OCI-LY1 (cell line): ENCODE measurements at regions not wholly inside any gene's neighbourhood (a gene's known extent, or its start where the extent isn't known, plus 50 kb on each side); places are given as distances from the start of the nearest gene placed in this dataset.

Source experiments
- EZH2 ChIP-seq: fragments of 200-600 bp; sonication (generic), shearing (Covaris generic); IDR thresholded peaks from 2 replicates; pipeline ENCODE4 v1.8.0; 2017; ENCODE audit warnings: borderline replicate concordance, mixed run types, mild to moderate bottlenecking, antibody characterized with exemption, low read length, moderate library complexity, mixed read lengths
- TF ChIP-seq, protein P1 (sequence below): fragments of 200-600 bp; sonication (generic), shearing (Covaris generic); IDR thresholded peaks from 2 replicates; pipeline ENCODE4 v1.5.1; 2017; ENCODE audit warnings: mild to moderate bottlenecking, antibody characterized with exemption, low read length, moderate library complexity, mixed read lengths

DNA sequence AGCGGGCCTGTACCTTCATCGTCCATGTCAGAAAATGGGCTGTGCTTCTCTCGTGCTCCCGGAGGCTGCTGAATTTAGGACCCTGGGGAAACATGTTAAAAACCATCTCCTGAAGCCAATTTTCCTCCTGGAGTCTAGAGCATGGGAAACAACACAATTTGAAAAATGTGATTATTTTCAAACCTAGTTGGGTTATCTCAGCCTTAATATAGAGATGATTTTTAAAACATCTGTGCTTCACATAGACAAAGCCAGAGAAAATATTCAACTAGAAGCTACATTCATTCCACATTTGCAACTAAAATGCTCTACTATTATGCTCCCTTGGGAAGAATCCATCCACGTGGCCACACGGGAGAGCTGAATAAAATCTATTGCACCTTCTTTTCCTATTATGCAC, 225.9 kb upstream of the TMEM72 start:
- TF ChIP-seq, protein P1, sequence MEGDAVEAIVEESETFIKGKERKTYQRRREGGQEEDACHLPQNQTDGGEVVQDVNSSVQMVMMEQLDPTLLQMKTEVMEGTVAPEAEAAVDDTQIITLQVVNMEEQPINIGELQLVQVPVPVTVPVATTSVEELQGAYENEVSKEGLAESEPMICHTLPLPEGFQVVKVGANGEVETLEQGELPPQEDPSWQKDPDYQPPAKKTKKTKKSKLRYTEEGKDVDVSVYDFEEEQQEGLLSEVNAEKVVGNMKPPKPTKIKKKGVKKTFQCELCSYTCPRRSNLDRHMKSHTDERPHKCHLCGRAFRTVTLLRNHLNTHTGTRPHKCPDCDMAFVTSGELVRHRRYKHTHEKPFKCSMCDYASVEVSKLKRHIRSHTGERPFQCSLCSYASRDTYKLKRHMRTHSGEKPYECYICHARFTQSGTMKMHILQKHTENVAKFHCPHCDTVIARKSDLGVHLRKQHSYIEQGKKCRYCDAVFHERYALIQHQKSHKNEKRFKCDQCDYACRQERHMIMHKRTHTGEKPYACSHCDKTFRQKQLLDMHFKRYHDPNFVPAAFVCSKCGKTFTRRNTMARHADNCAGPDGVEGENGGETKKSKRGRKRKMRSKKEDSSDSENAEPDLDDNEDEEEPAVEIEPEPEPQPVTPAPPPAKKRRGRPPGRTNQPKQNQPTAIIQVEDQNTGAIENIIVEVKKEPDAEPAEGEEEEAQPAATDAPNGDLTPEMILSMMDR: no peak
- TF ChIP-seq EZH2: no peak
